ENCODE measurements at regions not wholly inside any gene's neighbourhood (a gene's known extent, or its start where the extent isn't known, plus 50 kb on each side); places are given as distances from the start of the nearest gene placed in this dataset.

DNA sequence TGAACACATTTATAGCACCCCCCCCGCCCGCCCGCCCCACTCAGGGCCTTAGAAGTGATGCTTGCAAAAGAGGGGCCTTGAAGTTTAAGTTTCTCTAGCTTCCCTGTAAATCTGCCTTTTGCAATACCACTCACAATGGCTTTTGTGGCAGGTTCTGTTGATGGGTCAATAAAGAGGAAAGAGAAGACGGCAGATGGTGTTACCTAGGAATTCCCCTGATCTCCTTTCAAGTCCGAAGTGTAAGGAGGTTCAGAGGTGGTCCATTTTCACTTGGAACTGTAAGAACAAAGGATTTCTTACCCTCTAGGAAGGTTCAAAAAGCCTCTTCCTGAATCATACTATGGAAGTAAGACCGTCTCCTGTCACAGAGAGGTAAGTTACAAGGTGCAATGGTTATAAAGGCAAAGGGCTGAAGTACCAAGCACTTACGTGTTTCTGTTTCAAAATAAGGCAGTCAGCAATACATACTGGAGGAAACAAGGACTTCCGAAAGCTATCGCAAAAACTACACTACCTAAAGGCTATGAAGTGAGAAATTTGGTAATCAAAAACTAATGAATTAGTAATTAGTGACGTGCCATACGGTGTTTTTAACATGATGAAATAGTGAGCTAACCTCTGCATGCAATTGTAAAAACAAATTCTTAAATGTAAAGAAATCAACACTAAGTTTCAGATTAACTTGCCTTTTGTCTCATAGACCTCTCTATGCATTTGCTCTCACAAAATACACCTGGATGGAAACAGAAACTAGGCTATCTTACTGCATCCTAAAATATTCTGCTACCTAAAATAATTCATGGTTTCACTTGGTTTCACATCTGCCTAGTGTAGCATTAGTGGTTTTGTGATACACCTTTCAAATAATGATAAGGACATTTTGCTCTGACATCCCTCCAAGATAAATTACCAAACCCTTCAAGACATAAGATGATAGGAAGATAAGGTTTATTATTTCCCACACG lies 589.4 kb upstream of the FAM174A start:
- ChIA-PET CTCF (no interaction called here), POLR2A (no interaction called here)
- no peak overlapping the region for H3K4me3 ChIP-seq (ENCODE audit: low read depth, low read length)

DNA sequence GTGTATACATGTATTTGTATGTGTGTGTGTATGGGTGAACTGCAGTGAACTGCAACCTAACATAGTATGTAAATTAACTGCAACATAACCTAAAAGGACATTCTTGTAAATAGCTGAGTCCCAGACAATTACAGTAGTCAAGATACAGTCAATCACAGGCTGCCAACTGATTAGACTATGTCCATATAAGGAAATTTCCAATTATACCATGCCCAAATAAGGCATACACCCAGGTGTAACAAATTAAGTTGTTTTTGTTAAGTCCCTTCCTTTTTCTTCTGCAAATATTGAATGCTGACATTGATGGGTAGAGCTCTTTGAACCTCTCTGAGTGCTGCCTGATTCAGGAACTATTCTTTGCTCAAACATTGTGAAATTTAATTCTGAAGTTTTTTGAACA lies 594.6 kb upstream of the FAM174A start:
- no peak overlapping the region for H3K4me3 ChIP-seq (ENCODE audit: low read depth, low read length)
- DNase-seq (ENCODE audit: low read depth, low spot score): no peak
- TF ChIP-seq, protein P1, sequence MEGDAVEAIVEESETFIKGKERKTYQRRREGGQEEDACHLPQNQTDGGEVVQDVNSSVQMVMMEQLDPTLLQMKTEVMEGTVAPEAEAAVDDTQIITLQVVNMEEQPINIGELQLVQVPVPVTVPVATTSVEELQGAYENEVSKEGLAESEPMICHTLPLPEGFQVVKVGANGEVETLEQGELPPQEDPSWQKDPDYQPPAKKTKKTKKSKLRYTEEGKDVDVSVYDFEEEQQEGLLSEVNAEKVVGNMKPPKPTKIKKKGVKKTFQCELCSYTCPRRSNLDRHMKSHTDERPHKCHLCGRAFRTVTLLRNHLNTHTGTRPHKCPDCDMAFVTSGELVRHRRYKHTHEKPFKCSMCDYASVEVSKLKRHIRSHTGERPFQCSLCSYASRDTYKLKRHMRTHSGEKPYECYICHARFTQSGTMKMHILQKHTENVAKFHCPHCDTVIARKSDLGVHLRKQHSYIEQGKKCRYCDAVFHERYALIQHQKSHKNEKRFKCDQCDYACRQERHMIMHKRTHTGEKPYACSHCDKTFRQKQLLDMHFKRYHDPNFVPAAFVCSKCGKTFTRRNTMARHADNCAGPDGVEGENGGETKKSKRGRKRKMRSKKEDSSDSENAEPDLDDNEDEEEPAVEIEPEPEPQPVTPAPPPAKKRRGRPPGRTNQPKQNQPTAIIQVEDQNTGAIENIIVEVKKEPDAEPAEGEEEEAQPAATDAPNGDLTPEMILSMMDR (IDR thresholded peaks at IDR 0.05; ENCODE audit: insufficient read depth, low read length, missing control alignments): no peak
- ChIA-PET POLR2A (no interaction called here), CTCF (no interaction called here)

More for the DNA sequence above, 589.4 kb upstream of the FAM174A start:
- no peak for DNase-seq (ENCODE audit: low read depth, low spot score)
- TF ChIP-seq, protein P1 (IDR thresholded peaks at IDR 0.05; ENCODE audit: insufficient read depth, low read length, missing control alignments): no peak

GRCh38 chr5:99936911-99937310 lies 598.3 kb upstream of the FAM174A start:
- TF ChIP-seq, protein P1 (IDR thresholded peaks at IDR 0.05; ENCODE audit: insufficient read depth, low read length, missing control alignments): no peak
- no peak for DNase-seq (ENCODE audit: low read depth, low spot score)
- CTCF ChIA-PET: no interaction called here
- POLR2A ChIA-PET: no interaction called here
- H3K4me3 ChIP-seq (ENCODE audit: low read depth, low read length): no peak overlapping the region

DNA sequence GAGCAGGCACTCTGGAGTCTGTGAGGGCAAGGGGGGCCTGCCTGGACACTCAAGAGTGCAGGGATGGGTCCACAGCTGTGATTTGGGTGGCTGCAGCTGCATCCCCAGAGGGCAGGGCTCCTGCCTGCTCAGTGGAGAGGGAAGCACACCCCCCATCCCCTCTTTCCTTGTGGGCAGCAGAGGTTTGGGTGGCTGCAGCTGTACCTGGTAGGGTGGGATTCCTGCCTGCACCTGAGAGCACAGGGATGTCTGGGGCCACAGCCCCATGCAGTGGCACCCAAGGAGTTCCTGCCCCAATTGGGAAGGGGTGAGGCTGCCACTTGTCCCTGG lies 605.4 kb upstream of the FAM174A start:
- ChIA-PET POLR2A (no interaction called here), CTCF (no interaction called here)
- no peak overlapping the region for H3K4me3 ChIP-seq (ENCODE audit: low read depth, low read length)
- TF ChIP-seq, protein P1 (IDR thresholded peaks at IDR 0.05; ENCODE audit: insufficient read depth, low read length, missing control alignments): no peak
- no peak for DNase-seq (ENCODE audit: low read depth, low spot score)

DNA sequence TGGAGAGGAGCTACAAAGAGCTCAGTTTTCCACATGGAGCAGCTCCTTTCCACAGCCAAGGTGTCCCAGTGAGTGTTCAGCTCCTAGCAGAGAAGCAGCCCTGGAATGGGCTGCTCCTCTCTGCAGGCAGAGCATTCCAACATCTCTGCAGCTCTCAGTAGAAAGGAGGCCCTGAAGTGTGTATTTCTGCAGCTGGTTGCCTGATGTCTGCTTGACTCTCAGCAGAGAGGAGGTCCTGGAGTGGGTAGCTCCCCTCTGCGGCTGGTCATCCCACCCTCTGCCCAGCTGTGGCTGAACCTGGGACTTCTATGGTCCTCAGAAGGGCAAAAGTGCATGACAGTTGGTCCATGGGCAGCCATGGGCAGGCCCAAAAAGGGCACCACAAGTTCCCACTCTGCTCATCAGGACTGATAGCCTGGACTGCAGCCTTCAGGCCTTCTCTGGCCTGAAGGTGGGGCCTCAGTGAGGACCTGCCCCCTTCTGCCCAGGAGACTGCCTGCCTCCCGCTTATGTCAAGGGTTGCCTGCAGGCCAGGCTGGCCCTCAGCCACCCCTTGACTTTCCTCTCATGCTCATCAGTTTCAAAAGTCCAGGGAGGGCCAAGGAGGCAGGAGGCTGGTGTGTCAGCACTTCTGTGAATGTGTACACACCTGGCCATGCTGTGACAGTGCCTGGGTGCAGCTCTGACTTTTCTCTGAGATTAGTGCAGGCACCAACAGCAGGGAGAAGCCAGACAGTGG lies 605.9 kb upstream of the FAM174A start:
- ChIA-PET POLR2A (no interaction called here), CTCF (no interaction called here)
- H3K4me3 ChIP-seq (ENCODE audit: low read depth, low read length): no peak overlapping the region
- DNase-seq (ENCODE audit: low read depth, low spot score): no peak
- TF ChIP-seq, protein P1 (IDR thresholded peaks at IDR 0.05; ENCODE audit: insufficient read depth, low read length, missing control alignments): no peak

- ChIA-PET CTCF (no interaction called here), POLR2A (no interaction called here)
- DNase-seq (ENCODE audit: low read depth, low spot score): no peak
- TF ChIP-seq, protein P1 (IDR thresholded peaks at IDR 0.05; ENCODE audit: insufficient read depth, low read length, missing control alignments): no peak
- no peak overlapping the region for H3K4me3 ChIP-seq (ENCODE audit: low read depth, low read length)
Measured at GRCh38 chr5:99928490-99928889, 606.7 kb upstream of the FAM174A start.

Measured in AG04449 (cell line).